ENCODE measurements at regions not wholly inside any gene's neighbourhood (a gene's known extent, or its start where the extent isn't known, plus 50 kb on each side); places are given as distances from the start of the nearest gene placed in this dataset.

DNA sequence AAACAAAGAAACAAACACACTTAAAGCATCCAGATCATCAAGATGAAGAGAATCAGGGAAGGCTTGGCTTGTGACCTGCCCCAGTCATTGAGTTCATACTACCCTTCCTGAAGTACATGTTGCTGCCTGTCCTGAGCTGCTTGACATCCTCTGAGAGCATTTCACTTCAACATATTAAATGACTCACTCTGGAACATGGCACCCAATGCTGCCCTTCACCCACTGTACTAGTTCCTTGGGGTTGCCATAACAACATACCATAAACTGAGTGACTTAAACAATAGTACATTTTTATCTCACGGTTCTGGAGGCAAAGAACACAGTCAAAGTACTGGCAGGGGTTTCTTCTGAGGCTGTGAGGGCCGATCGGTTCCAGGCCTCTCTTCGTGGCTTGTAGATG, 371.3 kb downstream of the RNF144A start:
- Histone ChIP-seq H3K18ac (ENCODE audit: insufficient read length, low read depth, low read length) (no peak overlapping the region), H3K23me2 (ENCODE audit: insufficient read length, low read depth, low read length, poor library complexity, severe bottlenecking) (no peaks in the 10 kb centered on the region), H3K14ac (ENCODE audit: insufficient read depth, low read length) (no peak overlapping the region), H3K27me3 (ENCODE audit: insufficient read depth, low read length) (no peaks in the 10 kb centered on the region), H3K23ac (ENCODE audit: insufficient read length, low read depth, low read length) (no peak overlapping the region), H3K4me2 (ENCODE audit: insufficient read depth, insufficient read length, low read length) (no peak overlapping the region), H3K9ac (ENCODE audit: extremely low read depth, insufficient read length, low read length) (no peak overlapping the region), H4K5ac (ENCODE audit: insufficient read length, low read depth, low read length) (no peak overlapping the region), H3K4me1 (ENCODE audit: insufficient read depth, low read length) (peaks cover 1% of the 10 kb centered on the region; the same call in 1 of the 2 replicates), H2BK5ac (ENCODE audit: insufficient read length, low read length) (no peak overlapping the region), H2AK5ac (ENCODE audit: insufficient read length, low read length) (no peak overlapping the region), H3T11ph (ENCODE audit: low read length) (no peak overlapping the region), H2BK12ac (ENCODE audit: insufficient read length, low read depth, low read length) (no peak overlapping the region), H3K79me2 (ENCODE audit: insufficient read depth, low read length) (no peaks in the 10 kb centered on the region), H3K9me3 (ENCODE audit: control insufficient read depth, low read depth, low read length) (no peaks in the 10 kb centered on the region), H2BK15ac (ENCODE audit: low read depth, low read length) (no peak overlapping the region), H4K8ac (replicated peaks; ENCODE audit: insufficient read length, low read depth, low read length) (no peak overlapping the region), H3K56ac (ENCODE audit: insufficient read length, low read depth, low read length) (no peak overlapping the region), H2BK20ac (ENCODE audit: low read depth, low read length, poor library complexity, severe bottlenecking) (no peak overlapping the region), H2BK120ac (ENCODE audit: low read depth, low read length, poor library complexity, severe bottlenecking) (no peak overlapping the region), H3K27ac (ENCODE audit: insufficient read length, low read depth, low read length) (no peak overlapping the region), H2AFZ (ENCODE audit: low read length) (no peak overlapping the region), H4K20me1 (ENCODE audit: control insufficient read depth, insufficient read depth, insufficient read length) (no peaks in the 10 kb centered on the region), H3K79me1 (ENCODE audit: insufficient read depth, low read depth, low read length, poor library complexity, severe bottlenecking) (no peaks in the 10 kb centered on the region), H3K4ac (ENCODE audit: low read depth, low read length) (no peak overlapping the region), H4K91ac (ENCODE audit: insufficient read length, low read depth, low read length) (no peak overlapping the region)
- Mint-ChIP-seq H3K27ac (no peak overlapping the region; a peak in 1 of 7 replicates), H3K4me3 (no peak overlapping the region), H3K9me3 (no peaks in the 10 kb centered on the region; a peak in 2 of 5 replicates), H3K27me3 (ENCODE audit: low read depth) (peaks cover 1% of the 10 kb centered on the region; the same call in 1 of the 2 replicates), H3K36me3 (ENCODE audit: insufficient read depth in 1 of 3, low read depth in 3 of 3) (no peaks in the 10 kb centered on the region), H3K4me1 (peaks cover 17% of the 10 kb centered on the region in 2 experiments)
- WGBS (ENCODE audit: extremely low coverage, insufficient read length, low lambda C conversion rate), result no CpG with 5 or more reads among the region's 4 CpGs
- no peak for DNase-seq
- TF ChIP-seq, protein P1, sequence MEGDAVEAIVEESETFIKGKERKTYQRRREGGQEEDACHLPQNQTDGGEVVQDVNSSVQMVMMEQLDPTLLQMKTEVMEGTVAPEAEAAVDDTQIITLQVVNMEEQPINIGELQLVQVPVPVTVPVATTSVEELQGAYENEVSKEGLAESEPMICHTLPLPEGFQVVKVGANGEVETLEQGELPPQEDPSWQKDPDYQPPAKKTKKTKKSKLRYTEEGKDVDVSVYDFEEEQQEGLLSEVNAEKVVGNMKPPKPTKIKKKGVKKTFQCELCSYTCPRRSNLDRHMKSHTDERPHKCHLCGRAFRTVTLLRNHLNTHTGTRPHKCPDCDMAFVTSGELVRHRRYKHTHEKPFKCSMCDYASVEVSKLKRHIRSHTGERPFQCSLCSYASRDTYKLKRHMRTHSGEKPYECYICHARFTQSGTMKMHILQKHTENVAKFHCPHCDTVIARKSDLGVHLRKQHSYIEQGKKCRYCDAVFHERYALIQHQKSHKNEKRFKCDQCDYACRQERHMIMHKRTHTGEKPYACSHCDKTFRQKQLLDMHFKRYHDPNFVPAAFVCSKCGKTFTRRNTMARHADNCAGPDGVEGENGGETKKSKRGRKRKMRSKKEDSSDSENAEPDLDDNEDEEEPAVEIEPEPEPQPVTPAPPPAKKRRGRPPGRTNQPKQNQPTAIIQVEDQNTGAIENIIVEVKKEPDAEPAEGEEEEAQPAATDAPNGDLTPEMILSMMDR (conservative IDR thresholded peaks at IDR 0.05), result no peak

Data from H9 (cell line).